Fibroblast of lung (primary cell): ENCODE measurements at regions not wholly inside any gene's neighbourhood (a gene's known extent, or its start where the extent isn't known, plus 50 kb on each side); places are given as distances from the start of the nearest gene placed in this dataset.

Experiments used
- DNase-seq, 2 donors: peaks; one replicate each; pipeline versions ENCODE4 v3.0.0 to v3.0.0-alpha.2; 2010; ENCODE audit warnings: low read depth in 2 of 2
- H2AFZ ChIP-seq: 2 replicates; pipeline ENCODE4 v1.5.1; 2012; ENCODE audit warnings: low read length, control low read depth, inconsistent platforms
- H3K27ac ChIP-seq: 2 replicates; pipeline ENCODE4 v1.5.1; 2011; ENCODE audit warnings: low read length, control low read depth; ENCODE audit not compliant: insufficient read depth
- H3K27me3 ChIP-seq: 2 replicates; pipeline ENCODE4 v1.5.1; 2011; ENCODE audit warnings: mild to moderate bottlenecking, low read length; ENCODE audit not compliant: control insufficient read depth, insufficient read depth
- H3K36me3 ChIP-seq: 2 replicates; pipeline ENCODE4 v1.5.1; 2011; ENCODE audit warnings: low read length; ENCODE audit not compliant: control insufficient read depth, insufficient read depth
- H3K4me1 ChIP-seq: 2 replicates; pipeline ENCODE4 v1.5.1; 2011; ENCODE audit warnings: low read length; ENCODE audit not compliant: control insufficient read depth, insufficient read depth; ENCODE audit errors: extremely low read depth
- H3K4me2 ChIP-seq: 2 replicates; pipeline ENCODE4 v1.5.1; 2011; ENCODE audit warnings: low read length, control low read depth; ENCODE audit not compliant: insufficient read depth; ENCODE audit errors: extremely low read depth
- H3K4me3 ChIP-seq, 4 experiments: fragments of 200-600 bp in 1 of 4; sonication (generic) in 1 of 4; replicated peaks in 1 of 4; 2 replicates each; pipeline ENCODE4 v1.5.1; 2011 to 2016; ENCODE audit warnings: low read length in 4 of 4, low read depth in 3 of 4, mild to moderate bottlenecking in 3 of 4, control low read depth in 2 of 4, inconsistent platforms in 1 of 4, mixed read lengths in 1 of 4; ENCODE audit not compliant: insufficient read depth in 1 of 4; ENCODE audit errors: control extremely low read depth in 1 of 4
- H3K79me2 ChIP-seq: 2 replicates; pipeline ENCODE4 v1.5.1; 2012; ENCODE audit warnings: mild to moderate bottlenecking, low read length, inconsistent platforms; ENCODE audit not compliant: control insufficient read depth, insufficient read depth
- H3K9ac ChIP-seq: 2 replicates; pipeline ENCODE4 v1.5.1; 2011; ENCODE audit warnings: mild to moderate bottlenecking, low read length, control low read depth; ENCODE audit not compliant: insufficient read depth
- H3K9me3 ChIP-seq: 2 replicates; pipeline ENCODE4 v1.5.1; 2012; ENCODE audit warnings: low read depth, low read length; ENCODE audit not compliant: control insufficient read depth, insufficient read depth
- H4K20me1 ChIP-seq: 2 replicates; pipeline ENCODE4 v1.5.1; 2011; ENCODE audit warnings: low read length; ENCODE audit not compliant: control insufficient read depth, insufficient read depth; ENCODE audit errors: extremely low read depth
- CTCF ChIP-seq, 2 donors: IDR thresholded peaks in 1 of 2; conservative IDR thresholded peaks in 1 of 2; 1 replicate in 1 of 2; 2 replicates in 1 of 2; pipeline ENCODE4 v1.5.1; 2011 to 2012; ENCODE audit warnings: low read length in 2 of 2, control low read depth in 1 of 2, inconsistent platforms in 1 of 2, low read depth in 1 of 2, mild to moderate bottlenecking in 1 of 2
- EZH2 ChIP-seq: IDR thresholded peaks from 2 replicates; pipeline ENCODE4 v1.5.1; 2012; ENCODE audit warnings: low read length, control low read depth, mild to moderate bottlenecking; ENCODE audit errors: missing control alignments

- Histone ChIP-seq H4K20me1 (no peaks in the 10 kb centered on the region), H3K36me3 (no peaks in the 10 kb centered on the region), H3K9me3 (no peaks in the 10 kb centered on the region), H3K27me3 (no peaks in the 10 kb centered on the region), H3K27ac (no peak overlapping the region), H3K4me2 (no peak overlapping the region), H3K4me1 (no peaks in the 10 kb centered on the region), H3K4me3 (no peak overlapping the region), H2AFZ (no peak overlapping the region), H3K79me2 (no peaks in the 10 kb centered on the region), H3K9ac (no peak overlapping the region)
- TF ChIP-seq EZH2 (no peak), CTCF (conservative IDR thresholded peaks at IDR 0.05 in 1 of 2, IDR thresholded peaks at IDR 0.05 in 1 of 2; ENCODE audit: low read depth in 1 of 2, low read length in 2 of 2) (no peak)
- DNase-seq: no peak
These were observed 87.1 kb upstream of the HAND1 start for GRCh38 chr5:154565123-154565522.

DNA sequence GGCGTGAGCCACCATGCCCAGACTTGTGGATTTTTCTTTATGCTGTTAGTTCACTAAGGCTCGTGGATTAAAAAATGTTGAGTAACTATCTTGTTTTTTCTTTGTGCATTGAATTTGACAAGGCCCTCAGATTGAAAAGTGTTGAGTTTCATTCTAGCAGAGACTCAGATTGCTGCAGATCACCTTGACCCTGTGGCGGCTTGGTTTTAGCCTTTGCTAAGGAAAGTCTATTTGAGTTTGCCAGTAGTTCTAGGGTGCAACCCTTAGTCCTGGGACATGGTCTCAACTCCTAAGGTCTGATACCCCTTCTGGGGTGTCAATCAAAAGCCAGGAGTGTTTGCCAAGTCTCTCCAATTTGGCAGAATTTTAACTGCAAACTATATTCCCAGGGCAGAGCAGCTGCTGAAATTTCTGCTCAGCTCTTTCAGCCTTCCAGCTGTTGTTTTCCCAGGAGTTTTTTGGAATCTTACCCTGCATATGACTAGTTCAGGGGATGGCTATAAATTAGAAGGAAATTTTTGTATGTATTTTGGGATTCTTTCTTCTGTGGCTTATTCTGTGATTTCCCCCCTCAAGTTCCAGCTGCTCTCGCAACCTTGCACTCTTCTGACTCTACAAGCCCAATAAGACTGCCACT lies 84.3 kb upstream of the HAND1 start:
- no peak overlapping the region for H3K4me3 ChIP-seq
- H3K79me2 ChIP-seq: no peaks in the 10 kb centered on the region
- no peak overlapping the region for H3K4me2 ChIP-seq
- H2AFZ ChIP-seq: no peak overlapping the region
- no peaks in the 10 kb centered on the region for H3K4me1 ChIP-seq
- H3K27ac ChIP-seq: no peak overlapping the region
- TF ChIP-seq CTCF (conservative IDR thresholded peaks at IDR 0.05 in 1 of 2, IDR thresholded peaks at IDR 0.05 in 1 of 2; ENCODE audit: low read depth in 1 of 2, low read length in 2 of 2) (no peak), EZH2 (no peak)
- H3K27me3 ChIP-seq: no peaks in the 10 kb centered on the region
- H3K9me3 ChIP-seq: no peaks in the 10 kb centered on the region
- H3K9ac ChIP-seq: no peak overlapping the region
- no peaks in the 10 kb centered on the region for H4K20me1 ChIP-seq
- H3K36me3 ChIP-seq: no peaks in the 10 kb centered on the region
- DNase-seq: no peak

DNA sequence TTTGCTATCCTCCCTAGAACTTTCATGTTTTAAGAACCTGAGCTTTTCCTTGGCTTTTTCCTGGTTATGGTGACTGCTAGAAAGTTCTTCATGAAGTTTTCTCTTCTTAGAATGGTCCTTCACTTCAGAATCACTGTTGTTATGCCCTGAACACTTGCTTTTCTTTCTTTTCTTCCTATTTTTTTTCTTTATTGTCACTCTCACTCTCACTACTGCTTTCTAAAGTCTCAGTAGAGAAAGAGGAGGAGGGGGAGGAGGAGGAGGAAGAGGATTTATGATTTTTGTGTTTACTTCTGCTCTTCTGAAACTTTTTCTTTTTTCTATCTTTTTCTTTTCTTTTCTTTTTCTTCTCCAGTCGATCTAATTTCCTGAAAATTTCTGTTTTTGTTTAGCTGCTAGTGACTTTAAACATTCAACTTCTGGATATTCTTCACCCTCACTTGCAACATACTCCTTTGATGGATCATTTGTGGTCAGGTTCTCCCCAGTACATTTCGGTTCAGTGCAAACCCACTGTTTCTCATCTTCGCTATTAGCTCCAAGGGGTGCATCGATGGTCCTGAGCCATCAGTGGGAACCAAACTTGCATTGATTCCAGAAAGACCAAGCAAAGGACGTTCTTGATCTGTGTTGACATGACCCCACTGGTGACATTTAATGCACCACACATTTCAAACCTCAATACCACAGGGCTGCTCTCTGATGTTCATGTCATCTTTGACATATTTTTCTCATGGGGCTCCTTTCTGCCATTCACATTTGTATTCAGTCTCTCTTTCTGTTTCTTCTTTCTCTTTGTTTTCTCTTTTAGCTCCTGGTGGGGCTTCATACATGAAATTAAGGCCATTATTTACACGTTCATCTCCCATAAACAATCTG lies 81.6 kb upstream of the HAND1 start:
- DNase-seq: no peak
- Histone ChIP-seq H3K9me3 (no peaks in the 10 kb centered on the region), H3K27ac (no peak overlapping the region), H3K4me2 (no peak overlapping the region), H3K4me3 (no peak overlapping the region), H2AFZ (no peak overlapping the region), H4K20me1 (no peaks in the 10 kb centered on the region), H3K36me3 (no peaks in the 10 kb centered on the region), H3K4me1 (no peaks in the 10 kb centered on the region), H3K9ac (no peak overlapping the region), H3K79me2 (no peaks in the 10 kb centered on the region), H3K27me3 (no peaks in the 10 kb centered on the region)
- TF ChIP-seq EZH2 (no peak), CTCF (conservative IDR thresholded peaks at IDR 0.05 in 1 of 2, IDR thresholded peaks at IDR 0.05 in 1 of 2; ENCODE audit: low read depth in 1 of 2, low read length in 2 of 2) (no peak)
